Neuronal stem cell (in vitro differentiated cells): ENCODE measurements at regions not wholly inside any gene's neighbourhood (a gene's known extent, or its start where the extent isn't known, plus 50 kb on each side); places are given as distances from the start of the nearest gene placed in this dataset.
A peak's percentile ranks its signal among the peaks of the same experiment; 100 is the strongest.

Experiments used
- DNase-seq: peaks from one replicate; pipeline ENCODE4 v3.0.0-alpha.2; 2013; ENCODE audit warnings: low spot score
- H2AFZ ChIP-seq: one replicate; pipeline ENCODE4 v1.6.1; 2013; ENCODE audit warnings: mild to moderate bottlenecking, low read length, inconsistent platforms
- H2AK5ac ChIP-seq: 2 replicates; pipeline ENCODE4 v1.6.1; 2013; ENCODE audit warnings: low read depth, mild to moderate bottlenecking, inconsistent platforms, low read length, moderate library complexity, mixed read lengths
- H2BK120ac ChIP-seq: 2 replicates; pipeline ENCODE4 v1.6.1; 2013; ENCODE audit warnings: low read depth, mild to moderate bottlenecking, inconsistent platforms, low read length, moderate library complexity, mixed read lengths
- H2BK12ac ChIP-seq: one replicate; pipeline ENCODE4 v1.6.1; 2013; ENCODE audit warnings: low read length, inconsistent platforms
- H2BK15ac ChIP-seq: 2 replicates; pipeline ENCODE4 v1.6.1; 2013; ENCODE audit warnings: mild to moderate bottlenecking, low read length, inconsistent platforms, mixed read lengths
- H2BK5ac ChIP-seq: one replicate; pipeline ENCODE4 v1.6.1; 2013; ENCODE audit warnings: inconsistent platforms, mild to moderate bottlenecking, low read length, moderate library complexity
- H3K14ac ChIP-seq: one replicate; pipeline ENCODE4 v1.6.1; 2013; ENCODE audit warnings: low read length, inconsistent platforms
- H3K18ac ChIP-seq: 2 replicates; pipeline ENCODE4 v1.6.1; 2013; ENCODE audit warnings: low read length, inconsistent platforms
- H3K23ac ChIP-seq: 2 replicates; pipeline ENCODE4 v1.6.1; 2013; ENCODE audit warnings: low read depth, mild to moderate bottlenecking, mixed read lengths, low read length, inconsistent platforms; ENCODE audit not compliant: poor library complexity
- H3K27ac ChIP-seq: replicated peaks from 3 replicates; pipeline ENCODE4 v1.5.1; 2013; ENCODE audit warnings: low read length, inconsistent platforms
- H3K27me3 ChIP-seq, 3 experiments: 2 replicates each; pipeline ENCODE4 v1.6.1; 2013; ENCODE audit warnings: low read length in 3 of 3, mild to moderate bottlenecking in 2 of 3, inconsistent platforms in 1 of 3, low read depth in 1 of 3, mixed read lengths in 1 of 3, moderate library complexity in 1 of 3; ENCODE audit not compliant: control insufficient read depth in 3 of 3, insufficient read depth in 3 of 3
- H3K36me3 ChIP-seq, 2 donors: replicated peaks in 1 of 2; 2 replicates each; pipeline ENCODE4 v1.6.1; 2013; ENCODE audit warnings: low read length in 2 of 2; ENCODE audit not compliant: control insufficient read depth in 2 of 2, insufficient read depth in 2 of 2
- H3K4ac ChIP-seq: 2 replicates; pipeline ENCODE4 v1.6.1; 2013; ENCODE audit warnings: inconsistent platforms, mild to moderate bottlenecking, low read length, moderate library complexity
- H3K4me1 ChIP-seq, 2 donors: 1 replicate in 1 of 2; 2 replicates in 1 of 2; pipeline ENCODE4 v1.6.1; 2013; ENCODE audit warnings: low read length in 2 of 2, low read depth in 1 of 2; ENCODE audit not compliant: control insufficient read depth in 2 of 2, insufficient read depth in 1 of 2
- H3K4me2 ChIP-seq: one replicate; pipeline ENCODE4 v1.6.1; 2013; ENCODE audit warnings: mild to moderate bottlenecking, low read length, inconsistent platforms; ENCODE audit not compliant: insufficient read depth, poor library complexity, severe bottlenecking
- H3K4me3 ChIP-seq, 2 donors: 2 replicates each; pipeline ENCODE4 v1.5.1; 2013; ENCODE audit warnings: low read length in 2 of 2, mild to moderate bottlenecking in 2 of 2, inconsistent platforms in 1 of 2, moderate library complexity in 1 of 2
- H3K79me1 ChIP-seq: one replicate; pipeline ENCODE4 v1.6.1; 2013; ENCODE audit warnings: low read depth, mild to moderate bottlenecking, inconsistent platforms, low read length, moderate library complexity
- H3K9ac ChIP-seq: one replicate; pipeline ENCODE4 v1.6.1; 2013; ENCODE audit warnings: mild to moderate bottlenecking, low read depth, low read length, inconsistent platforms; ENCODE audit not compliant: poor library complexity
- H3K9me3 ChIP-seq, 2 donors: replicated peaks in 1 of 2; 2 replicates each; pipeline versions ENCODE3 to v1.6.1; 2013; ENCODE audit warnings: low read length in 2 of 2, mild to moderate bottlenecking in 2 of 2, inconsistent platforms in 1 of 2, low read depth in 1 of 2, mixed read lengths in 1 of 2, moderate library complexity in 1 of 2; ENCODE audit not compliant: control insufficient read depth in 2 of 2, insufficient read depth in 1 of 2
- H4K8ac ChIP-seq: one replicate; pipeline ENCODE4 v1.6.1; 2013; ENCODE audit warnings: low read depth, mild to moderate bottlenecking, inconsistent platforms, low read length, moderate library complexity
- H4K91ac ChIP-seq: one replicate; pipeline ENCODE4 v1.6.1; 2013; ENCODE audit warnings: low read length, low read depth, mild to moderate bottlenecking, inconsistent platforms; ENCODE audit not compliant: poor library complexity
- WGBS, 2 donors: extraction: QIAGEN DNeasy Blood & Tissue Kit; methylation state at CpG; one replicate each; pipeline ENCODE4 v1.1.7; 2013; ENCODE audit warnings: missing lambda C conversion rate in 2 of 2, mixed read lengths in 1 of 2; ENCODE audit not compliant: insufficient read length in 2 of 2, insufficient replicate concordance in 1 of 2; ENCODE audit errors: extremely low coverage in 2 of 2; 5-methylcytosine and 5-hydroxymethylcytosine counted together

DNA sequence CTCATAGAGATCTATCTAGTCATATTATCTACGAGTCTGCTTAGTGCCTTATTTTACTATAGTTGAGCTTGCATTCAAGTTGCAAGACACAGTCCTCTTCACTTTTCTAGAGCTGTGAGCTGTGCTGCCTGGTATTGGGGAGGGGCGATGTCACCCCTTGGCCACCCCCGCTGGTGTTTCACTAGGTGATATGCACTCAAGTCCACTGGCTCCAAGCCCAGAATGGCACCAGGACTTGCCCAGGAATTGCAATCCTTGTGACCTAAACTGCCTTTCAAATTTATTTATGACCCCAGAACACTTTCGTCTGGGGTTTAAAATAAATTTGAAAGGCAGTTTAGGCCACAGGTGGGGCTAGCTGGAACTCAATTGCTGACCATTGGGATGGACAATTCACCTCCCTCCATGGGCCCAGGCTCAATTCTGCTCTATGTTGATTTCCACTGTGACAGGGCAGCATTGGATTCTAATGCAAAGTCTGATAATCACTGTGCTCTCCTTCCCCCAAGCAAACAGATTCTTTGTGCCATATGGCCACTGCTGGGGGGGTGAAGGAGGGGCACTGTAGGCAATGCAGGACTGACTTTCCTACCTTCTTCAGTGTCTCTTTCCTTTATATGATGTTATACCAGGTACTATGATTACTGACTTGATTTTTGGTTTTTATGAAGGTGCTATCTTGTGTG is 1244.2 kb upstream of the MIR17HG start:
- H3K18ac ChIP-seq: no peak overlapping the region
- H3K27ac ChIP-seq: no peak overlapping the region
- no peak overlapping the region for H4K8ac ChIP-seq
- no CpG with 5 or more reads among the region's 4 CpGs for WGBS, 2 donors
- H3K23ac ChIP-seq: no peak overlapping the region
- no peak overlapping the region for H3K4ac ChIP-seq
- no peak for DNase-seq
- H3K36me3 ChIP-seq: no peaks in the 10 kb centered on the region
- H3K9ac ChIP-seq: no peak overlapping the region
- H2BK12ac ChIP-seq: no peak overlapping the region
- H4K91ac ChIP-seq: no peak overlapping the region
- peaks cover 0 to 2% (median 0%) of the 10 kb centered on the region in 3 experiments for H3K27me3 ChIP-seq
- H3K4me1 ChIP-seq: peaks cover 0 to 4% of the 10 kb centered on the region in 2 donors
- H2AK5ac ChIP-seq: no peak overlapping the region
- H3K4me3 ChIP-seq: no peak overlapping the region
- no peaks in the 10 kb centered on the region for H3K9me3 ChIP-seq
- no peaks in the 10 kb centered on the region for H3K79me1 ChIP-seq
- no peak overlapping the region for H3K4me2 ChIP-seq
- H2BK5ac ChIP-seq: no peak overlapping the region
- H2BK15ac ChIP-seq: no peak overlapping the region
- H2AFZ ChIP-seq: no peak overlapping the region
- no peak overlapping the region for H3K14ac ChIP-seq
- H2BK120ac ChIP-seq: no peak overlapping the region

DNA sequence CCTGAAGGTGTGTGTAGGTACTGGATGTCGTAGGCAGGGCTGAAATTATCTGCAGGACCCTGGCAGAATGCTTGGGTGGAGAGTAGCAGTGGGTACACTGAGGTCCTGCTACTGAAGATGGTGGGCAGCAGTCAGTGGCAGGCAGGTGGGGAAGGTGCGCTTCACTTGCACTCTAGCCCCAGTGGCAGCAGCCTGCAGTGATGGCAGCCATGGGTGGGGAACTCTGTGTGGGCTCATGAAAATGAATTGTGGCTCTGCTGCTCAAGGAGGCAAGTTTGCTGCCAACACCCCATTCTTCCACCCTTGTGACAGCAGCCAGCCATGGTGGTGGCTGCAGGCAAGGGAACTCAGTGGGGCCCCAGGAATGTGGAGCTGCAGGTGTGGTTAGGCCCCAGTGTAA is 1242.7 kb upstream of the MIR17HG start:
- DNase-seq: no peak
- Histone ChIP-seq H2BK120ac (peak overlapping the region; percentile 39), H3K79me1 (no peaks in the 10 kb centered on the region), H2AFZ (no peak overlapping the region), H3K23ac (peak overlapping the region; percentile 35), H3K4me2 (no peak overlapping the region), H2AK5ac (no peak overlapping the region), H4K91ac (no peak overlapping the region), H3K27me3 (peaks cover 0 to 2% (median 0%) of the 10 kb centered on the region in 3 experiments), H3K27ac (no peak overlapping the region), H2BK5ac (peak overlapping the region; percentile 32), H4K8ac (no peak overlapping the region), H3K4me1 (peaks cover 0 to 4% of the 10 kb centered on the region in 2 donors), H3K4ac (no peak overlapping the region), H3K9me3 (no peaks in the 10 kb centered on the region), H3K18ac (peak overlapping the region; percentile 67), H2BK15ac (no peak overlapping the region), H3K4me3 (no peak overlapping the region), H3K36me3 (no peaks in the 10 kb centered on the region), H3K9ac (no peak overlapping the region), H2BK12ac (no peak overlapping the region), H3K14ac (peak overlapping the region; percentile 49)
- no CpG with 5 or more reads among the region's 2 CpGs for WGBS, 2 donors

- Histone ChIP-seq H3K9me3 (no peaks in the 10 kb centered on the region), H4K91ac (no peak overlapping the region), H3K27ac (no peak overlapping the region), H3K27me3 (peaks cover 0 to 2% (median 0%) of the 10 kb centered on the region in 3 experiments), H2BK12ac (no peak overlapping the region), H3K4ac (no peak overlapping the region), H2BK15ac (no peak overlapping the region), H3K4me2 (no peak overlapping the region), H2AK5ac (no peak overlapping the region), H3K4me3 (no peak overlapping the region), H3K18ac (no peak overlapping the region), H3K9ac (no peak overlapping the region), H3K23ac (no peak overlapping the region), H3K4me1 (peaks cover 0 to 4% of the 10 kb centered on the region in 2 donors), H2BK5ac (no peak overlapping the region), H3K79me1 (no peaks in the 10 kb centered on the region), H4K8ac (no peak overlapping the region), H3K36me3 (no peaks in the 10 kb centered on the region), H2AFZ (no peak overlapping the region), H3K14ac (no peak overlapping the region), H2BK120ac (no peak overlapping the region)
- DNase-seq: no peak
Measured at GRCh38 chr13:90105276-90105675, 1242.2 kb upstream of the MIR17HG start.

GRCh38 chr13:90105849-90106496 is 1241.5 kb upstream of the MIR17HG start:
- H4K8ac ChIP-seq: no peak overlapping the region
- no peak overlapping the region for H3K9ac ChIP-seq
- H4K91ac ChIP-seq: no peak overlapping the region
- no peaks in the 10 kb centered on the region for H3K9me3 ChIP-seq
- no peak for DNase-seq
- H3K23ac ChIP-seq: no peak overlapping the region
- no peak overlapping the region for H3K4ac ChIP-seq
- no peak overlapping the region for H3K27ac ChIP-seq
- no peak overlapping the region for H2BK12ac ChIP-seq
- H3K27me3 ChIP-seq: peaks cover 0 to 2% (median 0%) of the 10 kb centered on the region in 3 experiments
- no peak overlapping the region for H2BK120ac ChIP-seq
- H2BK15ac ChIP-seq: no peak overlapping the region
- no peak overlapping the region for H3K4me2 ChIP-seq
- peaks cover 0 to 4% of the 10 kb centered on the region in 2 donors for H3K4me1 ChIP-seq
- H2BK5ac ChIP-seq: no peak overlapping the region
- no peak overlapping the region for H3K14ac ChIP-seq
- no peak overlapping the region for H2AK5ac ChIP-seq
- no CpG with 5 or more reads among the region's 3 CpGs for WGBS, 2 donors
- no peaks in the 10 kb centered on the region for H3K79me1 ChIP-seq
- H3K4me3 ChIP-seq: no peak overlapping the region
- no peak overlapping the region for H3K18ac ChIP-seq
- H2AFZ ChIP-seq: peak overlapping the region; percentile 85
- H3K36me3 ChIP-seq: no peaks in the 10 kb centered on the region
